HL-60 (cell line): ENCODE measurements at regions not wholly inside any gene's neighbourhood (a gene's known extent, or its start where the extent isn't known, plus 50 kb on each side); places are given as distances from the start of the nearest gene placed in this dataset.

ENCODE experiments used
- DNase-seq, 2 experiments: peaks; one replicate each; pipeline ENCODE4 v3.0.0-alpha.2; 2010 to 2020; ENCODE audit warnings: low read depth in 1 of 2, low spot score in 1 of 2
- H3K27ac ChIP-seq: fragments of 250-450 bp; sonication (Bioruptor Pico); replicated peaks from 2 replicates; pipeline ENCODE4 v1.5.1; 2020; ENCODE audit warnings: mild to moderate bottlenecking, moderate library complexity
- H3K27me3 ChIP-seq: fragments of 250-450 bp; sonication (Bioruptor Pico); 2 replicates; pipeline ENCODE4 v1.5.1; 2021; ENCODE audit warnings: mild to moderate bottlenecking, moderate library complexity; ENCODE audit not compliant: insufficient read depth, poor library complexity, severe bottlenecking
- H3K4me3 ChIP-seq: replicated peaks from 2 replicates; pipeline ENCODE4 v1.5.1; 2011; ENCODE audit warnings: mild to moderate bottlenecking, control low read depth, low read length; ENCODE audit not compliant: insufficient read depth
- GABPA ChIP-seq: IDR thresholded peaks from 2 replicates; pipeline ENCODE4 v1.6.1; 2012; ENCODE audit warnings: low read depth
- POLR2AphosphoS5 ChIP-seq: IDR thresholded peaks from 2 replicates; pipeline ENCODE4 v1.6.1; 2012; ENCODE audit warnings: low read depth
- SPI1 ChIP-seq: IDR thresholded peaks from 2 replicates; pipeline ENCODE4 v1.6.1; 2012; ENCODE audit warnings: low read depth, mild to moderate bottlenecking, borderline replicate concordance
- TF ChIP-seq, protein P1 (sequence below): IDR thresholded peaks from 2 replicates; pipeline ENCODE4 v1.6.1; 2012; ENCODE audit warnings: low read depth; ENCODE audit not compliant: insufficient replicate concordance
- TF ChIP-seq, protein P2 (sequence below): IDR thresholded peaks from one replicate; pipeline ENCODE4 v1.5.1; 2011; ENCODE audit warnings: low read length, control low read depth, inconsistent platforms; ENCODE audit not compliant: insufficient read depth

DNA sequence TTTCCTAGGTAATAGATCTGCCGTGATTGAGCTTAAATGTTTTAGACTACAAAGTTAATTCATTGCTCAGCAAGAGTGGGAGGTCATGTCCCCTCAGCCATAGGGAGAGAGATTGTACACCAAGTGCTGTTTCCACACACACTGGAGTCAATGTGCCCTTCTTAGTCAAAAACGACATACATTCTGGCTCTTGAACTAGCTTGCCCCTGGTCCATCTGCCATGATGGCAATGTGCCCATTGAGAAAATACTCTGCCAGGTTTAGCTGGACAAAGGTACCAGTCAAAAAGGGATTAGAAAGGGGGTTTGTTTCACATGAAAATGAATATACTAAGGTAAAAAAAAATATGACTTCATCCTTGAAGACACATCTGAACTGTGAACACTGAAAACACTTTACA lies 377.1 kb upstream of the ADGRL3 start:
- TF ChIP-seq POLR2AphosphoS5 = no peak
- no peak for DNase-seq
- H3K27me3 ChIP-seq = no peaks in the 10 kb centered on the region

GRCh38 chr4:60840020-60840419 lies 360.1 kb upstream of the ADGRL3 start:
- Histone ChIP-seq H3K27ac (no peak overlapping the region), H3K27me3 (no peaks in the 10 kb centered on the region), H3K4me3 (no peak overlapping the region)
- TF ChIP-seq POLR2AphosphoS5 = no peak
- TF ChIP-seq, protein P1, sequence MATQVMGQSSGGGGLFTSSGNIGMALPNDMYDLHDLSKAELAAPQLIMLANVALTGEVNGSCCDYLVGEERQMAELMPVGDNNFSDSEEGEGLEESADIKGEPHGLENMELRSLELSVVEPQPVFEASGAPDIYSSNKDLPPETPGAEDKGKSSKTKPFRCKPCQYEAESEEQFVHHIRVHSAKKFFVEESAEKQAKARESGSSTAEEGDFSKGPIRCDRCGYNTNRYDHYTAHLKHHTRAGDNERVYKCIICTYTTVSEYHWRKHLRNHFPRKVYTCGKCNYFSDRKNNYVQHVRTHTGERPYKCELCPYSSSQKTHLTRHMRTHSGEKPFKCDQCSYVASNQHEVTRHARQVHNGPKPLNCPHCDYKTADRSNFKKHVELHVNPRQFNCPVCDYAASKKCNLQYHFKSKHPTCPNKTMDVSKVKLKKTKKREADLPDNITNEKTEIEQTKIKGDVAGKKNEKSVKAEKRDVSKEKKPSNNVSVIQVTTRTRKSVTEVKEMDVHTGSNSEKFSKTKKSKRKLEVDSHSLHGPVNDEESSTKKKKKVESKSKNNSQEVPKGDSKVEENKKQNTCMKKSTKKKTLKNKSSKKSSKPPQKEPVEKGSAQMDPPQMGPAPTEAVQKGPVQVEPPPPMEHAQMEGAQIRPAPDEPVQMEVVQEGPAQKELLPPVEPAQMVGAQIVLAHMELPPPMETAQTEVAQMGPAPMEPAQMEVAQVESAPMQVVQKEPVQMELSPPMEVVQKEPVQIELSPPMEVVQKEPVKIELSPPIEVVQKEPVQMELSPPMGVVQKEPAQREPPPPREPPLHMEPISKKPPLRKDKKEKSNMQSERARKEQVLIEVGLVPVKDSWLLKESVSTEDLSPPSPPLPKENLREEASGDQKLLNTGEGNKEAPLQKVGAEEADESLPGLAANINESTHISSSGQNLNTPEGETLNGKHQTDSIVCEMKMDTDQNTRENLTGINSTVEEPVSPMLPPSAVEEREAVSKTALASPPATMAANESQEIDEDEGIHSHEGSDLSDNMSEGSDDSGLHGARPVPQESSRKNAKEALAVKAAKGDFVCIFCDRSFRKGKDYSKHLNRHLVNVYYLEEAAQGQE = no peak
- TF ChIP-seq, protein P2, sequence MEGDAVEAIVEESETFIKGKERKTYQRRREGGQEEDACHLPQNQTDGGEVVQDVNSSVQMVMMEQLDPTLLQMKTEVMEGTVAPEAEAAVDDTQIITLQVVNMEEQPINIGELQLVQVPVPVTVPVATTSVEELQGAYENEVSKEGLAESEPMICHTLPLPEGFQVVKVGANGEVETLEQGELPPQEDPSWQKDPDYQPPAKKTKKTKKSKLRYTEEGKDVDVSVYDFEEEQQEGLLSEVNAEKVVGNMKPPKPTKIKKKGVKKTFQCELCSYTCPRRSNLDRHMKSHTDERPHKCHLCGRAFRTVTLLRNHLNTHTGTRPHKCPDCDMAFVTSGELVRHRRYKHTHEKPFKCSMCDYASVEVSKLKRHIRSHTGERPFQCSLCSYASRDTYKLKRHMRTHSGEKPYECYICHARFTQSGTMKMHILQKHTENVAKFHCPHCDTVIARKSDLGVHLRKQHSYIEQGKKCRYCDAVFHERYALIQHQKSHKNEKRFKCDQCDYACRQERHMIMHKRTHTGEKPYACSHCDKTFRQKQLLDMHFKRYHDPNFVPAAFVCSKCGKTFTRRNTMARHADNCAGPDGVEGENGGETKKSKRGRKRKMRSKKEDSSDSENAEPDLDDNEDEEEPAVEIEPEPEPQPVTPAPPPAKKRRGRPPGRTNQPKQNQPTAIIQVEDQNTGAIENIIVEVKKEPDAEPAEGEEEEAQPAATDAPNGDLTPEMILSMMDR = no peak
- no peak for TF ChIP-seq SPI1
- TF ChIP-seq GABPA = no peak
- no peak for DNase-seq

More for the DNA sequence above, 377.1 kb upstream of the ADGRL3 start:
- Histone ChIP-seq H3K4me3 (no peak overlapping the region), H3K27ac (no peak overlapping the region)

GRCh38 chr4:60846678-60847077 lies 353.4 kb upstream of the ADGRL3 start:
- no peak for DNase-seq
- TF ChIP-seq SPI1 (no peak), GABPA (no peak), POLR2AphosphoS5 (no peak)
- TF ChIP-seq, protein P1 = no peak
- TF ChIP-seq, protein P2 = no peak
- Histone ChIP-seq H3K27me3 (no peaks in the 10 kb centered on the region), H3K27ac (no peak overlapping the region), H3K4me3 (no peak overlapping the region)

GRCh38 chr4:60847614-60848013 lies 352.5 kb upstream of the ADGRL3 start:
- Histone ChIP-seq H3K27ac (no peak overlapping the region), H3K4me3 (no peak overlapping the region)
- TF ChIP-seq, protein P2 = no peak
- TF ChIP-seq SPI1 = no peak
- TF ChIP-seq, protein P1 = no peak
- no peak for TF ChIP-seq GABPA
- no peak for TF ChIP-seq POLR2AphosphoS5

More at GRCh38 chr4:60847614-60848013, 352.5 kb upstream of the ADGRL3 start:
- H3K27me3 ChIP-seq = no peaks in the 10 kb centered on the region
- no peak for DNase-seq
